GM21619 (cell line): ENCODE measurements at regions not wholly inside any gene's neighbourhood (a gene's known extent, or its start where the extent isn't known, plus 50 kb on each side); places are given as distances from the start of the nearest gene placed in this dataset.
"Not testable (repeated sequence)": the region's sequence is repeated elsewhere in the genome, so short reads cannot be mapped to it uniquely, and the experiment has no call there.

Source experiments
- ATAC-seq: cut with Tn5 transposase; IDR thresholded peaks from one replicate; pipeline ENCODE4 v1.9.1; 2021; ENCODE audit not compliant: unreplicated experiment

- ATAC-seq: no peak
Observed at GRCh38 chr10:78655979-78656378, 412.8 kb upstream of the ZMIZ1 start.

- ATAC-seq: no peak
Observed at GRCh38 chr10:78656417-78657162, 412.2 kb upstream of the ZMIZ1 start.

DNA sequence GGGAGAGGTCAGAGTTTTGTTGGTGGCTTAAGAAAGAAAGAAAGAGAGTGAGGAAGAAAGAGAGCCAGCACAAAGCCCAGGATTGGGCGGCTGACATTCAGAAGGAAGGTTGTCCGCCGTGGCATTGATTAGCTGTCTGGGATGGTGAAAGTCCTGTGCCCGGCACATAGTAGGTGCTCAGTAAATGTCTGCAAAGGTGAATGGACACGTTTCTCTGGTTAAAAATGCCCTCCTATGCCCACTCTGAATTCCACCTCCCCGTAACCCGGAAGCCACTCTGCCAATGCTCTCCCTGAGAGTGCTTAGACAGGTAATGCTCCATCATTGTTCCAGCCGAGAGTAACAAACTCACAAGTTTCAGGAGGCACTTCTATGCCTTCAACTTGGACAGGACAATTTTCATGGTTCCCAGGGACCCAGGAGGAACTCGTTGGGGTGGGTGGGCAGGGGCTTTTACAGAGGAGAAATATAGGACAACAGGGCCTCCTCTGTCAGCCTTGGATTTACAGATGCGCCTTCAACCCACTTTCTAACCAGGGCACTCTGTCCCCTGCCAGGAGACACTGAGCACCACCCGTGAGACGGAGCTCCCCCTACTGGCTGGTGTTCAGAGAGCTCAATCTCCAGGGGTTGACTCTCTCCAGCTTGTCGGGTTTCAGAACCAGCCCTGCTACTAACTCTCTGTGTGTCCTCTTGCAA, 411.5 kb upstream of the ZMIZ1 start:
- ATAC-seq: no peak

GRCh38 chr10:78657862-78658165, 411.0 kb upstream of the ZMIZ1 start:
- no peak for ATAC-seq

DNA sequence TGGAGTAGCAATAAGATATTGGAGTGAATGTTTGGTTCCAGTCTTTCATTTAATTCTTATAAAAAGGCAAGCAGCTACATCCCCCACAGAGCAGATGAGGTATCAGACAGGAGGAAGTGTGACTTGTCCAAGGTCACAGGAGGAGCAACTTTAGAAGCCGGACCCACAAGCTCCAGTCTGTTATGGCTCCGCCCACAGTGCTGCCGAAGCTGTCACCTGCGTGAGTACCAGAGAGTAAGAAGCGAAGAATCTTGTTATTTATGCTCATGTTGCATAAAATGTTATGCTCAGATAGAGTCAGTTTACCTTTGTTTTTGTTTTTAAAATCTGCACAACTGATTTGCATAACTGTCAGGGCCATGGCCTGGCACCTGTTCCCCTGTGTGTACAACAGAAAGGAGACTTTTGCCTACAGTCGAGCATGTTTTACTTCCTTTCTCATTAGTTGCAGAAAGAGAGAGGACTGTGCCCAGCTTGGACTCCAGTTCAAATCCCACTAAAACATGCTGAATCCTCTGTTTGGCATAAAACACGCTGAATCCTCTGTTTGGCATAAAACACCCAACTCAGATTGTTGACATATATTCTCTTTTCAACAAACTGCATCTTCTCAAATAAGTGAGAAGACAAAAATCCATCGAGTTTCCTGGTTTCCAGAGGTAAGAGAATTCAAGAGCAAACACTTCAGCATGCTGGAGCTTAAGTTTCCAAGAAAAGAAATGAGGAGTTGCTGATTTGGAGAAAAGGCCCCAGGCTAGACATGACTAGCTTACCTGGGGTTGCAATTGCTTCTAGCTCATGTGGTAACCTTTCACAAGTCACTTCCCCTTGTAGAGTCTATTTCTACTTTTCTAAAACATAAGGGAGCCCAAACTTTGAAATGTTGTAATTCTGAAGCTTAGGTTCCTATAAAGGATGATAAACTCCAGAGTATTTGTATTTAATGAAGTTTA, 409.8 kb upstream of the ZMIZ1 start:
- ATAC-seq: no peak

- ATAC-seq: no peak
Observed at GRCh38 chr10:78659598-78659967, 409.2 kb upstream of the ZMIZ1 start.

DNA sequence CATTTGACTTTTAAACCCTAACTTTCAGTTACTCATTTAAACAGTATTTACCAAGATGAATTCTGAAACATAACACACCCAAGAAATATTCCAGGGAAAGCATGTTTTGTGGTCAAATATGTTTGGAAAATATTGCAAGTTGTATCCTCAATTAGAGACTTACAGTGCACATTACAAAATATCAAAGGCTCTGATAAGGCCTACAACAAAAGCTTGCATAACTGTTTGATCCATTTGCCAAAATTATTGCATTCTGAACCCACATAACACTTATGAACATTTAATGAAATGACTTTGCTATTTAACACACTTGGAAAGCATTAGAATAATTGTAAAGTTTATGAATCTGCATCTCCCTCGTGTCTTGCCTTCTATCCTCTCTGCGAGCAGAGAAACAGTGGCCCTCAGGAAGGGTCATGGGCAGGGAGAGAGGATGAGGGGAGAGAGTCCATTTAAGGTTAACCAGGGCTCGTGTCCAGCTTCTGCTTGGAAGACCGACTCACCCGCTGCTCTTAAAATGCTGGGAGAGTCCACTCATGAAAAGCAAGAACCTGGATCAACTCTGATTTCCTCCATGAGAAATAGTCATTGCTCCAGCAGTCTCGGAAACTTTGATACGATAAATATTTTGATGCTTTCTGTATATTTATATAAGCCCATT, 408.2 kb upstream of the ZMIZ1 start:
- no peak for ATAC-seq

DNA sequence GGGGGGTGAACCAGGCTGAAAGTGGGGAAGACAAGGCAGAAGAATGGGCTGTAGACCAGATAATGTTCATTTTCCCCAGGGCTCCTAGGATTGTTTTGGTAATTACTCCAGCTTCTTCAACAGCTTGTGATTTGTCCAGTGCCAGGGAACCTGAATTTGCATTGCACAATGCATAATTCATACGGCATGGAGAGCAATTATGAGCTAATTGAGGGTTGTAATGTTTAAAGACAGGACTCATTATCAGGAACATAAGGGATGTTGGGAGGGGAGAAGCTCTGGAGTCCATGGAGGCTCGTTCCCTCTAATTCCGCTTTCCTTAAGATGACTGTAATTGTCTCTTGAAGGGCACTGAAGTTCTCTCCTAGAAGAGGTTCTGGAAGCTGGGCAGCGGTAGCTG, 405.0 kb upstream of the ZMIZ1 start:
- ATAC-seq: no peak

DNA sequence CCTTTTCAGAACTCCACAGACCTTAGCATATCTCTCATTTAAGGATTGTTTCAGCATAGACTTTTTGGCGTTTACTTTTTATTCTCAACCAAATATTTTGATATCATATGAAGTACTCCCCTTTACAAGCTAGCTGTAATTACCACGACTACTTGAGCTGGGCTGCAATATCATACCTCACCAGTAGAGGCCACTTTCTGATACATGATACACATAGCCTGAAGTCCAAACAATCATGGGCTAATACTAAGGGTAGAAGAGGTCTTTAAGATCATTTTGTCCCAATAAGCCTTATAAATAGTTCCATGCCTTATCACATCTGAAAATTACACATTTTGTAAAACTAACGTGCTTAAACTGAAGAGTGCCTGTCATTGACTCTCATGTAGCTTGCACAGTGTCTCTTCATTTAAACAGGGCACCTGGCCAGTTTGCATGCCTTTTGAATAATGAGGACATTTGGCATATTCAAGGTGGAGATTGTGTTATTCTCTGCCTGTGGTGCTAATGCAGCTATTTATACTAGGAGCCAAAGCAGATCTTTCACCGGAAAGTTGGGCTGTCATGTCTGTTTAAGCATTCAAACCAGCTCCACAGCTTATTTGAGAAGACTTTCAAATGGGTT, 403.7 kb upstream of the ZMIZ1 start:
- ATAC-seq: no peak

GRCh38 chr10:78672918-78673317, 395.8 kb upstream of the ZMIZ1 start:
- ATAC-seq: no peak

GRCh38 chr10:78681141-78681540, 387.6 kb upstream of the ZMIZ1 start:
- not testable (repeated sequence) for ATAC-seq

DNA sequence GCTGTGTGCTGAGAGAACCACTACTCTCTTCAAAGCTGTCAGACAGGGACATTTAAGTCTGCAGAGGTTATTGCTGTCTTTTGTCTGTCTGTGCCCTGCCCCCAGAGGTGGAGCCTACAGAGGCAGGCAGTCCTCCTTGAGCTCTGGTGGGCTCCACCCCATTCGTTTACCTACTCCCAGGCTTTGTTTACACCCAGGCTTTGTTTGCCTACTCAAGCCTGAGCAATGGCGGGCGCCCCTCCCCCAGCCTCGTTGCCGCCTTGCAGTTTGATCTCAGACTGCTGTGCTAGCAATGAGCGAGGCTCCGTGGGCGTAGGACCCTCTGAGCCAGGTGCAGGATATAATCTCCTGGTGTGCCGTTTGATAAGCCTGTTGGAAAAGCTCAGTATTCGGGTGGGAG, 386.8 kb upstream of the ZMIZ1 start:
- not testable (repeated sequence) for ATAC-seq

DNA sequence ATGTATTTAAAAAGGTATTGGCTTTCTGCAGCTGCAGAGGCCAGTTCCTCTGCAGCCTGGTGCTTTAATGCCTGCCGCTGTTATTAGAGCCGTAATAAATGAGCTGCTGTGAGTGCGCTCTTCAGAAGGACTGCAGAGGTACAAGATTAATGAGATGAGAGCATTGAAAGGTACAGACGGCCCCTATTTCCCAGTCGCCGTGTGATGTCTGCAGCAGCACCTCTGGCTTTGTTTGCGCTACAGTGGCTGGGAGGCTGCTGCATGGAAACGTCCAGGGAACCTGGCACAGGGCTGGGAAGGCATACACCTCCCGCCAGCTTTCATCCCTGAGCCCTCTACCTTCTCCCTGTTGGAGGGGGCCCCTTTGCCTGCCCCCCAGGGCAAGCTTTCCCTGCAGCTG, 383.8 kb upstream of the ZMIZ1 start:
- ATAC-seq: no peak

- no peak for ATAC-seq
Observed at GRCh38 chr10:78685466-78686103, 383.2 kb upstream of the ZMIZ1 start.

DNA sequence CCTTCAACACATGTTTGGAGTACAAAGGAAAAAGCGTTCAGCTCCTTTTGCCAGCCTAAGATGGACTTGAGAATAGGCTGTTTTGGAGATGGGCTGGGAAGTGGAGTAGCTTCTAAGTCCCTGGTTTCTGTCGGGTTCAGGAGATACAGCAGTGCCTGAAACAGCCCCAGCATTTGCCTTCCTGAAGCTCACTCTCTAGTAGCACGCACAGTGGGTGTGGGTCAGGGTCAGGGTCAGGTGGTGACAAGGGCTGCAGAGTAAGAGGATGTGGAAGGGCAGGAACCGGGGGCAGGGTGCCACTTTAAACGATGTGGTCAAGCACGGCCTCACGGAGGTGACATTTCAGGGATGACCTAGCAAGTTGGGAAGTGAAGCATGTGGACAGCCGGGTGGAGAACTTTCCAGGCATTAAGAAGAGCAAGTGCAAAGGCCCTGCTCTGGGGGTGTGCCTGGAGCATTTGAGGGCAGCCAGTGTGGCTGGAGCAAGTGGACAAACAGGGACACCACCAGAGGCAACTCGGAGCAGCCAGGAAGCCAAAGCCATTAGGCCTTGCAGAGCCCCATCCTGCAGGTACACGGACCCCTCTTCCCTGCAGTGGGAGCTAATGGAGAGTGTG, 382.2 kb upstream of the ZMIZ1 start:
- ATAC-seq: no peak

- ATAC-seq: no peak
Observed at GRCh38 chr10:78687626-78688025, 381.1 kb upstream of the ZMIZ1 start.

DNA sequence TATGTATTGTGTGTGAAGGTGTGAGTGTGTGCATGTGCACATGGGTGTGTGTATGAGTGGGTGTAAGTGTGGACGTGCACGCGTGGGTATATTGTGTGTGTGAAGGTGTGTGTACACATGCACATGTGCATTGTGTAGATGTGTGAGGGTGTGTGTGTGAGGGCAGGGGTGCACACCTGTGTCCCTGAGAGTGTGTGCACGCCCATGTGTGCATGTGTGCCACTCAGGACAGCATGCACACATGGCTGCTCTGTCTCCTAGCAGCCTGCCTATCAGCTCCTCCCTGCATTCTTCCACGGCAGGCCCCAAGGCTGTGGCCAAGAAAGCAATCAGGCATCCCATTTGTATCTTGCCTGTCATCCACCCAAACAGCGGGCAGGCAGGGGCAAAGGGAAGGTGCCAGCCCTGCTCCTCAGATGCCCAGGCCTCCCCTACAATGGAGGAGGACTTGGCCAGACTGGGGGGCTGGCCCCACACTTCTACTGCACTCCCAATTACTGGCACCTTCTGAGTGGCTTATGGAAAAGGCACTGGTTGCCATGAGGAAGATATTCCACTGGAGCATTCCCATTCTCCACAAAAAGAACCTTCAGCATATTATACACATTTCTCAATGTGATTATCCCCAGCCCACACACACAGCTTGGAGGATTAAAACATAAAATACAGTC, 380.4 kb upstream of the ZMIZ1 start:
- ATAC-seq: no peak

- no peak for ATAC-seq
Observed at GRCh38 chr10:78688901-78689583, 379.7 kb upstream of the ZMIZ1 start.

DNA sequence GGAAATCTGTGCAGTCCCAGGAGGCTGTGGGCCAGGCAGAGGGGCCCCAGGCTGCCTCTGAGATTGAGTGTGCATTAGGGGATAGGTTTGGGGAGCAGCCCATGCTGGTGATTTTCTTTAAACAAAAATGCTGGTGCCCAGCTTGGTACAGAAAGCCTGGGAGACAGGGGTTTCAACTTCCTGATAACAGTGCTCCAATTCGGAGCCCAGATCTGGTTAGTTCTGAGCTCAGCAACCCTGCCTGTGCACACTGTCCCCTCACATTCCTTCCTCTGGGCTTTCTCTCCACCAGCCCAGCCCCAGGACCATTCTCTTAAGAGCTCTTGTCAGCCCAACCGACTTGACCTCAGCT, 379.2 kb upstream of the ZMIZ1 start:
- ATAC-seq: no peak
